ENCODE measurements at regions not wholly inside any gene's neighbourhood (a gene's known extent, or its start where the extent isn't known, plus 50 kb on each side); places are given as distances from the start of the nearest gene placed in this dataset.

GRCh38 chr16:16778332-16778731 lies 399.4 kb downstream of the NPIPA7 start:
- Mint-ChIP-seq H3K27me3 (peaks cover 0 to 43% (median 28%) of the 10 kb centered on the region in 5 donors), H3K27ac (no peak overlapping the region), H3K4me3 (no peak overlapping the region), H3K4me1 (no peaks in the 10 kb centered on the region), H3K9me3 (peaks cover 0 to 2% (median 0%) of the 10 kb centered on the region in 11 donors), H3K36me3 (no peaks in the 10 kb centered on the region)
- Histone ChIP-seq H3K36me3 (ENCODE audit: control insufficient read depth in 2 of 3, insufficient read depth in 3 of 3, low read length in 3 of 3) (no peaks in the 10 kb centered on the region), H3K9me3 (ENCODE audit: control insufficient read depth in 2 of 3, low read length in 3 of 3) (no peaks in the 10 kb centered on the region), H3K4me3 (ENCODE audit: low read length) (no peak overlapping the region), H3K27ac (ENCODE audit: low read depth, low read length) (no peak overlapping the region), H3K27me3 (ENCODE audit: control insufficient read depth in 2 of 2, insufficient read depth in 2 of 2, low read length in 2 of 2) (no peaks in the 10 kb centered on the region), H3K4me1 (ENCODE audit: control insufficient read depth in 2 of 2, insufficient read depth in 2 of 2, low read length in 2 of 2) (no peaks in the 10 kb centered on the region)
- CTCF ChIA-PET = no interaction called here
- POLR2A ChIA-PET = no interaction called here
- intact Hi-C loops (cut with micrococcal nuclease) = no loop called here
- DNase-seq (no peak), ATAC-seq (no peak)

GRCh38 chr16:16780588-16780987 lies 401.6 kb downstream of the NPIPA7 start:
- Histone ChIP-seq H3K9me3 (ENCODE audit: control insufficient read depth in 2 of 3, low read length in 3 of 3) (no peaks in the 10 kb centered on the region), H3K4me1 (ENCODE audit: control insufficient read depth in 2 of 2, insufficient read depth in 2 of 2, low read length in 2 of 2) (no peaks in the 10 kb centered on the region), H3K27me3 (ENCODE audit: control insufficient read depth in 2 of 2, insufficient read depth in 2 of 2, low read length in 2 of 2) (no peaks in the 10 kb centered on the region), H3K27ac (ENCODE audit: low read depth, low read length) (no peak overlapping the region), H3K4me3 (ENCODE audit: low read length) (no peak overlapping the region), H3K36me3 (ENCODE audit: control insufficient read depth in 2 of 3, insufficient read depth in 3 of 3, low read length in 3 of 3) (no peaks in the 10 kb centered on the region)
- Mint-ChIP-seq H3K4me3 (no peak overlapping the region), H3K36me3 (no peaks in the 10 kb centered on the region), H3K4me1 (no peaks in the 10 kb centered on the region), H3K9me3 (peaks cover 0 to 1% (median 0%) of the 10 kb centered on the region in 11 donors), H3K27ac (no peak overlapping the region), H3K27me3 (peaks cover 0 to 39% (median 21%) of the 10 kb centered on the region in 5 donors)
- DNase-seq (no peak), ATAC-seq (no peak)
- intact Hi-C loops (cut with micrococcal nuclease) = no loop called here
- ChIA-PET CTCF (no interaction called here), POLR2A (no interaction called here)

GRCh38 chr16:16782153-16782552 lies 403.2 kb downstream of the NPIPA7 start:
- no peaks in the 10 kb centered on the region for H3K36me3 ChIP-seq (ENCODE audit: control insufficient read depth in 2 of 3, insufficient read depth in 3 of 3, low read length in 3 of 3)
- no peak for ATAC-seq

GRCh38 chr16:16788004-16788403 lies 409.1 kb downstream of the NPIPA7 start:
- DNase-seq = no peak
- CTCF ChIA-PET = no interaction called here
- ATAC-seq = no peak

More at GRCh38 chr16:16782153-16782552, 403.2 kb downstream of the NPIPA7 start:
- no peaks in the 10 kb centered on the region for H3K36me3 Mint-ChIP-seq
- no peaks in the 10 kb centered on the region for H3K4me1 Mint-ChIP-seq
- no peak overlapping the region for H3K4me3 Mint-ChIP-seq
- H3K9me3 Mint-ChIP-seq = peaks cover 0 to 5% (median 0%) of the 10 kb centered on the region in 11 donors
- H3K4me1 ChIP-seq (ENCODE audit: control insufficient read depth in 2 of 2, insufficient read depth in 2 of 2, low read length in 2 of 2) = no peaks in the 10 kb centered on the region
- no peak overlapping the region for H3K4me3 ChIP-seq (ENCODE audit: low read length)
- H3K27me3 ChIP-seq (ENCODE audit: control insufficient read depth in 2 of 2, insufficient read depth in 2 of 2, low read length in 2 of 2) = no peaks in the 10 kb centered on the region
- CTCF ChIA-PET = no interaction called here
- no peak for DNase-seq
- H3K27me3 Mint-ChIP-seq = peaks cover 0 to 31% (median 11%) of the 10 kb centered on the region in 5 donors
- H3K27ac ChIP-seq (ENCODE audit: low read depth, low read length) = no peak overlapping the region
- POLR2A ChIA-PET = no interaction called here
- no peaks in the 10 kb centered on the region for H3K9me3 ChIP-seq (ENCODE audit: control insufficient read depth in 2 of 3, low read length in 3 of 3)
- intact Hi-C loops (cut with micrococcal nuclease) = no loop called here
- no peak overlapping the region for H3K27ac Mint-ChIP-seq

DNA sequence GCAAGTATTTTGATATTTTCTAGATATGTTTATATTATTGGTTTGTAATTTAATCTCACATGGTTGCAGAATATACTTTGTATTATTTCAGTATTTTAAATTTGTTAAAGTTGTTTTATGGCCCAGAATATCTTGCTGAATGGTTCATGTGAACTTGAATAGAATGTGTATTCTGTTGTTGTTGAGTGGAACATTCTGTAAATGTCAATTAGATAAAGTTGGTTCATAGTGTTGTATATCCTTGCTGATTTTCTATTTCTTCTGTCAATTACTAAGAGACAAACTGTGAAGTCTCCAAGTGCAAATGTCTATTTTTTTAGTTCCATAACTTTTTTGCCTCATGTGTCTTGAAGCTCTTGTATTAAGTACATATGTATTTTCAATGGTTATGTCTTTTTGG lies 411.7 kb downstream of the NPIPA7 start:
- DNase-seq = no peak
- H3K9me3 ChIP-seq (ENCODE audit: control insufficient read depth in 2 of 3, low read length in 3 of 3) = peaks cover 0 to 7% (median 0%) of the 10 kb centered on the region in 3 experiments
- H3K36me3 ChIP-seq (ENCODE audit: control insufficient read depth in 2 of 3, insufficient read depth in 3 of 3, low read length in 3 of 3) = no peaks in the 10 kb centered on the region
- no peak overlapping the region for H3K4me3 ChIP-seq (ENCODE audit: low read length)
- no peak for ATAC-seq
- no peak overlapping the region for H3K27ac Mint-ChIP-seq
- H3K9me3 Mint-ChIP-seq = peaks cover 0 to 30% (median 11%) of the 10 kb centered on the region in 11 donors
- ChIA-PET POLR2A (no interaction called here), CTCF (no interaction called here)
- intact Hi-C loops (cut with micrococcal nuclease) = no loop called here
- no peaks in the 10 kb centered on the region for H3K27me3 ChIP-seq (ENCODE audit: control insufficient read depth in 2 of 2, insufficient read depth in 2 of 2, low read length in 2 of 2)
- no peaks in the 10 kb centered on the region for H3K36me3 Mint-ChIP-seq
- no peaks in the 10 kb centered on the region for H3K4me1 ChIP-seq (ENCODE audit: control insufficient read depth in 2 of 2, insufficient read depth in 2 of 2, low read length in 2 of 2)
- no peaks in the 10 kb centered on the region for H3K4me1 Mint-ChIP-seq
- peaks cover 0 to 32% (median 17%) of the 10 kb centered on the region in 5 donors for H3K27me3 Mint-ChIP-seq
- H3K4me3 Mint-ChIP-seq = no peak overlapping the region
- no peak overlapping the region for H3K27ac ChIP-seq (ENCODE audit: low read depth, low read length)

More at GRCh38 chr16:16788004-16788403, 409.1 kb downstream of the NPIPA7 start:
- H3K27ac Mint-ChIP-seq = no peak overlapping the region
- peaks cover 0 to 30% (median 11%) of the 10 kb centered on the region in 11 donors for H3K9me3 Mint-ChIP-seq
- H3K4me3 Mint-ChIP-seq = no peak overlapping the region
- intact Hi-C loops (cut with micrococcal nuclease) = no loop called here
- peaks cover 0 to 18% (median 7%) of the 10 kb centered on the region in 5 donors for H3K27me3 Mint-ChIP-seq
- H3K27me3 ChIP-seq (ENCODE audit: control insufficient read depth in 2 of 2, insufficient read depth in 2 of 2, low read length in 2 of 2) = no peaks in the 10 kb centered on the region
- H3K4me1 Mint-ChIP-seq = no peaks in the 10 kb centered on the region
- H3K36me3 ChIP-seq (ENCODE audit: control insufficient read depth in 2 of 3, insufficient read depth in 3 of 3, low read length in 3 of 3) = no peaks in the 10 kb centered on the region
- peaks cover 0 to 7% (median 0%) of the 10 kb centered on the region in 3 experiments for H3K9me3 ChIP-seq (ENCODE audit: control insufficient read depth in 2 of 3, low read length in 3 of 3)
- no peak overlapping the region for H3K27ac ChIP-seq (ENCODE audit: low read depth, low read length)
- POLR2A ChIA-PET = no interaction called here
- no peaks in the 10 kb centered on the region for H3K4me1 ChIP-seq (ENCODE audit: control insufficient read depth in 2 of 2, insufficient read depth in 2 of 2, low read length in 2 of 2)
- no peak overlapping the region for H3K4me3 ChIP-seq (ENCODE audit: low read length)
- no peaks in the 10 kb centered on the region for H3K36me3 Mint-ChIP-seq

DNA sequence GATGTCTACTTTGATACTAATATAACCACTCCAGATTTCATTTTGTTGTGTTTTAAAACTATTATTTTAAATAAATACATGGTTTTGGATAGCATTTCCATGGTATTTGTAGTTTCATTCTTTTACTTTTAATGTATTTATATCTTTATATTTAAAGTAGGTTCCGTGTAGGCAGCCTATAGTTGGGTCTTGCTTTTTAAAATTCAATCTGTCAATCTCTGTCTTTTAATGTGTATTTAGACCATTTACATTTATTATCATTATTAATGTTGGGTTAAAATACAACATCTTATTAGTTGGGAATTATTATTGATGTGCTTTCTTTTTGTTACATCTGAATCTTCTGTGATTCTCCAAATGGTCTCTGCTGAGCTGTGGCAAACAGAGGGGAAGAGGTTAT lies 412.1 kb downstream of the NPIPA7 start:
- no peak overlapping the region for H3K4me3 ChIP-seq (ENCODE audit: low read length)
- H3K27ac Mint-ChIP-seq = no peak overlapping the region
- H3K27me3 Mint-ChIP-seq = peaks cover 0 to 32% (median 21%) of the 10 kb centered on the region in 5 donors
- H3K4me1 Mint-ChIP-seq = no peaks in the 10 kb centered on the region
- DNase-seq = no peak
- ChIA-PET CTCF (no interaction called here), POLR2A (no interaction called here)
- H3K36me3 Mint-ChIP-seq = no peaks in the 10 kb centered on the region
- no peak overlapping the region for H3K4me3 Mint-ChIP-seq
- no peaks in the 10 kb centered on the region for H3K4me1 ChIP-seq (ENCODE audit: control insufficient read depth in 2 of 2, insufficient read depth in 2 of 2, low read length in 2 of 2)
- no peak for ATAC-seq
- H3K9me3 Mint-ChIP-seq = peaks cover 0 to 30% (median 11%) of the 10 kb centered on the region in 11 donors
- no peak overlapping the region for H3K27ac ChIP-seq (ENCODE audit: low read depth, low read length)
- H3K9me3 ChIP-seq (ENCODE audit: control insufficient read depth in 2 of 3, low read length in 3 of 3) = peaks cover 0 to 7% (median 0%) of the 10 kb centered on the region in 3 experiments
- intact Hi-C loops (cut with micrococcal nuclease) = no loop called here
- no peaks in the 10 kb centered on the region for H3K36me3 ChIP-seq (ENCODE audit: control insufficient read depth in 2 of 3, insufficient read depth in 3 of 3, low read length in 3 of 3)
- H3K27me3 ChIP-seq (ENCODE audit: control insufficient read depth in 2 of 2, insufficient read depth in 2 of 2, low read length in 2 of 2) = no peaks in the 10 kb centered on the region

- no peaks in the 10 kb centered on the region for H3K36me3 ChIP-seq (ENCODE audit: control insufficient read depth in 2 of 3, insufficient read depth in 3 of 3, low read length in 3 of 3)
- Mint-ChIP-seq H3K9me3 (peaks cover 0 to 6% (median under 1%) of the 10 kb centered on the region in 11 donors), H3K27me3 (peaks cover 0 to 31% (median 18%) of the 10 kb centered on the region in 5 donors), H3K36me3 (no peaks in the 10 kb centered on the region), H3K4me3 (no peak overlapping the region), H3K4me1 (no peaks in the 10 kb centered on the region), H3K27ac (no peak overlapping the region)
- intact Hi-C loops (cut with micrococcal nuclease) = no loop called here
- H3K4me3 ChIP-seq (ENCODE audit: low read length) = no peak overlapping the region
- H3K27me3 ChIP-seq (ENCODE audit: control insufficient read depth in 2 of 2, insufficient read depth in 2 of 2, low read length in 2 of 2) = no peaks in the 10 kb centered on the region
- DNase-seq (no peak), ATAC-seq (no peak)
- H3K4me1 ChIP-seq (ENCODE audit: control insufficient read depth in 2 of 2, insufficient read depth in 2 of 2, low read length in 2 of 2) = no peaks in the 10 kb centered on the region
- no peaks in the 10 kb centered on the region for H3K9me3 ChIP-seq (ENCODE audit: control insufficient read depth in 2 of 3, low read length in 3 of 3)
- ChIA-PET CTCF (interaction anchor here (0.6 kb wide), 1 partner anchor 90 kb away, joined by 3 read pairs; no protein-coding TSS in a partner anchor), POLR2A (no interaction called here)
- no peak overlapping the region for H3K27ac ChIP-seq (ENCODE audit: low read depth, low read length)
These were observed 418.3 kb downstream of the NPIPA7 start for GRCh38 chr16:16797239-16797638.
